ENCODE measurements at regions not wholly inside any gene's neighbourhood (a gene's known extent, or its start where the extent isn't known, plus 50 kb on each side); places are given as distances from the start of the nearest gene placed in this dataset.

- Histone ChIP-seq H3K27ac (no peak overlapping the region), H3K9me3 (no peaks in the 10 kb centered on the region), H3K4me1 (no peaks in the 10 kb centered on the region), H3K36me3 (no peaks in the 10 kb centered on the region), H3K27me3 (no peaks in the 10 kb centered on the region), H3K4me3 (no peak overlapping the region)
- whole genome bisulfite sequencing, 2 donors = 33 to 67% methylated on average over 7 of the region's 7 CpGs
- no peak for DNase-seq
- no peak for TF ChIP-seq EP300 (IDR thresholded peaks at IDR 0.05)
- intact Hi-C loops (cut with DNase I) = no loop called here
Measured at GRCh38 chr11:116515664-116516184, 257.1 kb downstream of the BUD13 start.

- intact Hi-C loops (cut with DNase I) = no loop called here
- TF ChIP-seq CTCF (IDR thresholded peaks at IDR 0.05) (no peak), POLR2AphosphoS5 (IDR thresholded peaks at IDR 0.05) (no peak), EP300 (IDR thresholded peaks at IDR 0.05) (no peak)
- H3K27me3 ChIP-seq = no peaks in the 10 kb centered on the region
- no peak for DNase-seq
- H3K36me3 ChIP-seq = no peaks in the 10 kb centered on the region
- H3K4me3 ChIP-seq = no peak overlapping the region
- H3K27ac ChIP-seq = no peak overlapping the region
- H3K4me1 ChIP-seq = peaks cover 0 to 12% (median 3%) of the 10 kb centered on the region in 4 donors
- no peaks in the 10 kb centered on the region for H3K9me3 ChIP-seq
- 48 to 51% methylated on average over 8 of the region's 8 CpGs for WGBS, 2 donors
Measured at GRCh38 chr11:116513894-116514293, 258.9 kb downstream of the BUD13 start.

GRCh38 chr11:116513278-116513823 lies 259.4 kb downstream of the BUD13 start:
- H3K27ac ChIP-seq = no peak overlapping the region
- WGBS, 2 donors = 58 to 67% methylated on average over 8 of the region's 8 CpGs
- H3K36me3 ChIP-seq = no peaks in the 10 kb centered on the region
- intact Hi-C loops (cut with DNase I) = no loop called here
- H3K4me3 ChIP-seq = no peak overlapping the region
- peaks cover 0 to 12% (median 3%) of the 10 kb centered on the region in 4 donors for H3K4me1 ChIP-seq
- no peaks in the 10 kb centered on the region for H3K9me3 ChIP-seq
- TF ChIP-seq CTCF (IDR thresholded peaks at IDR 0.05) (no peak), POLR2A (IDR thresholded peaks at IDR 0.05) (no peak), POLR2AphosphoS5 (IDR thresholded peaks at IDR 0.05) (no peak), EP300 (IDR thresholded peaks at IDR 0.05) (no peak)
- no peak for DNase-seq
- no peaks in the 10 kb centered on the region for H3K27me3 ChIP-seq

- Histone ChIP-seq H3K4me3 (no peak overlapping the region), H3K27me3 (no peaks in the 10 kb centered on the region), H3K4me1 (peaks cover 0 to 12% (median 3%) of the 10 kb centered on the region in 4 donors), H3K36me3 (no peaks in the 10 kb centered on the region), H3K9me3 (no peaks in the 10 kb centered on the region), H3K27ac (no peak overlapping the region)
- no peak for TF ChIP-seq POLR2AphosphoS5 (IDR thresholded peaks at IDR 0.05)
- no peak for TF ChIP-seq CTCF (IDR thresholded peaks at IDR 0.05)
- 90 to 95% methylated on average over 2 of the region's 2 CpGs for WGBS, 2 donors
- no peak for DNase-seq
- intact Hi-C loops (cut with DNase I) = no loop called here
Measured at GRCh38 chr11:116512841-116513240, 259.9 kb downstream of the BUD13 start.

GRCh38 chr11:116511684-116512083 lies 261.1 kb downstream of the BUD13 start:
- Histone ChIP-seq H3K9me3 (no peaks in the 10 kb centered on the region), H3K27me3 (no peaks in the 10 kb centered on the region), H3K27ac (no peak overlapping the region), H3K4me3 (no peak overlapping the region), H3K4me1 (peaks cover 0 to 12% (median 3%) of the 10 kb centered on the region in 4 donors), H3K36me3 (no peaks in the 10 kb centered on the region)
- TF ChIP-seq CTCF (IDR thresholded peaks at IDR 0.05) (no peak), POLR2A (IDR thresholded peaks at IDR 0.05) (no peak), POLR2AphosphoS5 (IDR thresholded peaks at IDR 0.05) (no peak), EP300 (IDR thresholded peaks at IDR 0.05) (no peak)
- WGBS, 2 donors = 81 to 88% methylated on average over 7 of the region's 7 CpGs
- intact Hi-C loops (cut with DNase I) = no loop called here
- DNase-seq = no peak
